ENCODE measurements at regions not wholly inside any gene's neighbourhood (a gene's known extent, or its start where the extent isn't known, plus 50 kb on each side); places are given as distances from the start of the nearest gene placed in this dataset.
"Not testable (repeated sequence)": the region's sequence is repeated elsewhere in the genome, so short reads cannot be mapped to it uniquely, and the experiment has no call there.

DNA sequence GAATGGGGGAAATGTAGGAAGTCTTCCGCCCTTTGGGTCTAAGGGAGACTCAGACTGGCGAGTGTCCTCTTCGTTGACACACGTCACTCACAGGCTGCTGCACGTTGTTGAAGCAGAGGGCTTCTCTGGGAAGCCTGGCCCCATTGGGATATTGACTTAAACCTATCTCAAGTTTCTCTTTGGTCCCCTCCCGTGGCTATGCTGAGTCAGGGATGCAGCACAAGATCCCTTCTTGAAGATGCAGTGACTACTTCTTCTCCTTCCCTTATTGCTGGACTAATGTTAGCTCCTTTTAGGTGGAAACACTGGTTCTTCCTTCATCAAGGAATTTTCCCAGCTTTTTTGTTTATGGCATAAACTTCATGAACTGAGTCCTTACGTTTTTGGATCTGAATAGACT lies 89.8 kb upstream of the CCDC71L start:
- Histone ChIP-seq H3K4me2 (no peak overlapping the region), H3K27ac (no peak overlapping the region), H3K4me3 (no peak overlapping the region), H3K4me1 (no peaks in the 10 kb centered on the region), H3K9me3 (no peaks in the 10 kb centered on the region)
- POLR2A ChIA-PET = no interaction called here
- CTCF ChIA-PET = no interaction called here
- FAIRE-seq = no peak
- no peak for TF ChIP-seq PHF8 (IDR thresholded peaks at IDR 0.05; ENCODE audit: borderline replicate concordance, low read depth)
- no peak for TF ChIP-seq NPAS2 (CRISPR knock-in tag; IDR thresholded peaks at IDR 0.05; ENCODE audit: borderline replicate concordance)
- TF ChIP-seq, protein P1, sequence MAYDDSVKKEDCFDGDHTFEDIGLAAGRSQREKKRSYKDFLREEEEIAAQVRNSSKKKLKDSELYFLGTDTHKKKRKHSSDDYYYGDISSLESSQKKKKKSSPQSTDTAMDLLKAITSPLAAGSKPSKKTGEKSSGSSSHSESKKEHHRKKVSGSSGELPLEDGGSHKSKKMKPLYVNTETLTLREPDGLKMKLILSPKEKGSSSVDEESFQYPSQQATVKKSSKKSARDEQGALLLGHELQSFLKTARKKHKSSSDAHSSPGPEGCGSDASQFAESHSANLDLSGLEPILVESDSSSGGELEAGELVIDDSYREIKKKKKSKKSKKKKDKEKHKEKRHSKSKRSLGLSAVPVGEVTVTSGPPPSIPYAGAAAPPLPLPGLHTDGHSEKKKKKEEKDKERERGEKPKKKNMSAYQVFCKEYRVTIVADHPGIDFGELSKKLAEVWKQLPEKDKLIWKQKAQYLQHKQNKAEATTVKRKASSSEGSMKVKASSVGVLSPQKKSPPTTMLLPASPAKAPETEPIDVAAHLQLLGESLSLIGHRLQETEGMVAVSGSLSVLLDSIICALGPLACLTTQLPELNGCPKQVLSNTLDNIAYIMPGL (CRISPR knock-in tag; IDR thresholded peaks at IDR 0.05; ENCODE audit: borderline replicate concordance) = no peak
- no peak for TF ChIP-seq KDM5A (IDR thresholded peaks at IDR 0.05)
- TF ChIP-seq TFCP2L1 (CRISPR knock-in tag; IDR thresholded peaks at IDR 0.05) = no peak
- TF ChIP-seq HEYL (CRISPR knock-in tag; IDR thresholded peaks at IDR 0.05) = no peak
- no peak for TF ChIP-seq RFX5 (IDR thresholded peaks at IDR 0.05)
- TF ChIP-seq ESRRA (IDR thresholded peaks at IDR 0.05; ENCODE audit: borderline replicate concordance, low read length) = no peak
- TF ChIP-seq ZSCAN20 (CRISPR knock-in tag; IDR thresholded peaks at IDR 0.05) = no peak
- TF ChIP-seq ZNF302 (CRISPR knock-in tag; IDR thresholded peaks at IDR 0.05) = no peak
- TF ChIP-seq JUN (IDR thresholded peaks at IDR 0.05) = no peak
- TF ChIP-seq, protein P2, sequence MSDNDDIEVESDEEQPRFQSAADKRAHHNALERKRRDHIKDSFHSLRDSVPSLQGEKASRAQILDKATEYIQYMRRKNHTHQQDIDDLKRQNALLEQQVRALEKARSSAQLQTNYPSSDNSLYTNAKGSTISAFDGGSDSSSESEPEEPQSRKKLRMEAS (IDR thresholded peaks at IDR 0.05) = no peak
- no peak for TF ChIP-seq EHF (CRISPR knock-in tag; IDR thresholded peaks at IDR 0.05)
- TF ChIP-seq NR3C1 (IDR thresholded peaks at IDR 0.05) = no peak
- no peak for ATAC-seq
- WGBS (ENCODE audit: missing lambda C conversion rate) = 61% methylated on average over 7 of the region's 7 CpGs
- DNase-seq (ENCODE audit: low read depth in 1 of 2, low spot score in 1 of 2) = no peak

DNA sequence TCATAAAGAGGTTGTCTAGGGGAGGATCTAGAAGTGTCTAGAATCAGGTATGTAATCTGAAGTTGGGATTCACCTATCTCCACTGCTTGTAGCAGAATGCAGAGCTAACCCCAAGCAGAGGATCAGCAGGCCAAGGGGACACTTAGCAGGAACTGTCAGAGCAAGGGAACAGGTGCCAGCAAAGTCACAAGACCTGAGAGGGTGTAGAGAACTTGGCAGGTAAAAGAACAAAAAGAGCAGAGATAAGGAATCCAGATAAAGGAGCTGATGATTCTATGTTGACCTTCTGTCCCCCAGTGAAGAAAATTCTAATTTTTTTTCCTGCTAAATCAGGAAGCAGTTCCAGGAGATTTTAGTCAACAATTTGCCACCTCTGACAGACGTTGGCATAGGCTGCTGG lies 91.4 kb upstream of the CCDC71L start:
- FAIRE-seq = no peak
- Histone ChIP-seq H3K9me3 (no peaks in the 10 kb centered on the region), H3K4me2 (no peak overlapping the region), H3K4me1 (no peaks in the 10 kb centered on the region), H3K27ac (no peak overlapping the region), H3K4me3 (no peak overlapping the region)
- ChIA-PET POLR2A (no interaction called here), CTCF (interaction anchor here (0.7 to 2.3 kb wide), 3 partner anchors 16 to 576 kb away, joined by 3 to 10 read pairs (median 4); partner anchors contain the start of gene CCDC71L)
- no peak for DNase-seq (ENCODE audit: low read depth in 1 of 2, low spot score in 1 of 2)
- 14% methylated on average over 1 of the region's 1 CpG for WGBS (ENCODE audit: missing lambda C conversion rate)
- no peak for TF ChIP-seq SREBF2 (IDR thresholded peaks at IDR 0.05)
- no peak for TF ChIP-seq ZNF302 (CRISPR knock-in tag; IDR thresholded peaks at IDR 0.05)
- TF ChIP-seq POLR2AphosphoS2 (conservative IDR thresholded peaks at IDR 0.05; ENCODE audit: low read length) = no peak
- TF ChIP-seq TP53 (CRISPR knock-in tag; IDR thresholded peaks at IDR 0.05) = no peak
- no peak for TF ChIP-seq HOXB13 (CRISPR knock-in tag; IDR thresholded peaks at IDR 0.05; ENCODE audit: low read depth)
- TF ChIP-seq PHF8 (IDR thresholded peaks at IDR 0.05; ENCODE audit: borderline replicate concordance, low read depth) = no peak
- TF ChIP-seq KDM5A (IDR thresholded peaks at IDR 0.05) = no peak
- no peak for TF ChIP-seq TFCP2L1 (CRISPR knock-in tag; IDR thresholded peaks at IDR 0.05)
- no peak for TF ChIP-seq FOSL2 (IDR thresholded peaks at IDR 0.05)
- no peak for TF ChIP-seq FOSL2 (CRISPR knock-in tag; IDR thresholded peaks at IDR 0.05)
- TF ChIP-seq JUNB (IDR thresholded peaks at IDR 0.05) = no peak
- no peak for TF ChIP-seq ESRRA (IDR thresholded peaks at IDR 0.05; ENCODE audit: borderline replicate concordance, low read length)
- TF ChIP-seq, protein P3, sequence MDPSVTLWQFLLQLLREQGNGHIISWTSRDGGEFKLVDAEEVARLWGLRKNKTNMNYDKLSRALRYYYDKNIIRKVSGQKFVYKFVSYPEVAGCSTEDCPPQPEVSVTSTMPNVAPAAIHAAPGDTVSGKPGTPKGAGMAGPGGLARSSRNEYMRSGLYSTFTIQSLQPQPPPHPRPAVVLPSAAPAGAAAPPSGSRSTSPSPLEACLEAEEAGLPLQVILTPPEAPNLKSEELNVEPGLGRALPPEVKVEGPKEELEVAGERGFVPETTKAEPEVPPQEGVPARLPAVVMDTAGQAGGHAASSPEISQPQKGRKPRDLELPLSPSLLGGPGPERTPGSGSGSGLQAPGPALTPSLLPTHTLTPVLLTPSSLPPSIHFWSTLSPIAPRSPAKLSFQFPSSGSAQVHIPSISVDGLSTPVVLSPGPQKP (IDR thresholded peaks at IDR 0.05; ENCODE audit: low read depth, low read length) = no peak
- no peak for TF ChIP-seq CHD4 (IDR thresholded peaks at IDR 0.05; ENCODE audit: borderline replicate concordance)
- TF ChIP-seq E2F6 (IDR thresholded peaks at IDR 0.05; ENCODE audit: borderline replicate concordance, low read depth) = no peak
- ATAC-seq = no peak

DNA sequence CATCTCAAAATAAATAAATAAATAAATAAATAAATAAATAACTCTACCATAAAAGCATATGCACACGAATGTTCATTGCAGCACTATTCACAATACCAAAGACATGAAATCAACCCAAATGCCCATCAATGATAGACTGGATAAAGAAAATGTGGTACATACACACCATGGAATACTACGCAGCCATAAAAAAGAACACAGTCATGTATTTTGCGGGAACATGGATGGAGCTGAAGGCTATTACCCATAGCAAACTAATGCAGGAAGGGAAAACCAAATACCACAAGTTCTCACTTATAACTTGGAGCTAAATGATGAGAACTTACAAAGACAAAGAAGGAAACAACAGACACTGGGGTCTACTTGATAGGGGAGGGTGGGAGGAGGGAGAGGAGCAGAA lies 94.1 kb upstream of the CCDC71L start:
- DNase-seq (ENCODE audit: low read depth in 1 of 2, low spot score in 1 of 2); H3K27ac ChIP-seq; ATAC-seq; FAIRE-seq; POLR2A ChIA-PET; H3K4me3 ChIP-seq; H3K4me1 ChIP-seq; H3K4me2 ChIP-seq; H3K9me3 ChIP-seq: not testable (repeated sequence)
- 49% methylated on average over 3 of the region's 3 CpGs for WGBS (ENCODE audit: missing lambda C conversion rate)
- CTCF ChIA-PET = interaction anchor here (1.2 kb wide), 2 partner anchors 18 to 212 kb away, joined by 3 read pairs; no protein-coding TSS in a partner anchor

All from A549 (cell line).